IPS-20b (cell line): ENCODE measurements at regions not wholly inside any gene's neighbourhood (a gene's known extent, or its start where the extent isn't known, plus 50 kb on each side); places are given as distances from the start of the nearest gene placed in this dataset.

Source experiments
- H3K27ac ChIP-seq: one replicate; pipeline ENCODE4 v1.5.1; 2013; ENCODE audit warnings: low read length
- H3K27me3 ChIP-seq: 2 replicates; pipeline ENCODE4 v1.6.1; 2013; ENCODE audit warnings: mild to moderate bottlenecking, low read length, inconsistent platforms; ENCODE audit not compliant: insufficient read depth
- H3K36me3 ChIP-seq: 2 replicates; pipeline ENCODE4 v1.6.1; 2013; ENCODE audit warnings: low read depth, mild to moderate bottlenecking, inconsistent platforms, low read length, moderate library complexity; ENCODE audit not compliant: insufficient read depth
- H3K4me1 ChIP-seq: 2 replicates; pipeline ENCODE4 v1.6.1; 2013; ENCODE audit warnings: mild to moderate bottlenecking, control low read depth, inconsistent platforms, low read length, moderate library complexity; ENCODE audit not compliant: insufficient read depth
- H3K4me3 ChIP-seq: 2 replicates; pipeline ENCODE4 v1.5.1; 2013; ENCODE audit warnings: mild to moderate bottlenecking, low read length, inconsistent platforms
- H3K9ac ChIP-seq: 2 replicates; pipeline ENCODE4 v1.6.1; 2013; ENCODE audit warnings: low read depth, mild to moderate bottlenecking, inconsistent platforms, low read length, moderate library complexity
- H3K9me3 ChIP-seq: 2 replicates; pipeline ENCODE4 v1.6.1; 2013; ENCODE audit warnings: mild to moderate bottlenecking, low read depth, low read length, inconsistent platforms; ENCODE audit not compliant: insufficient read depth

DNA sequence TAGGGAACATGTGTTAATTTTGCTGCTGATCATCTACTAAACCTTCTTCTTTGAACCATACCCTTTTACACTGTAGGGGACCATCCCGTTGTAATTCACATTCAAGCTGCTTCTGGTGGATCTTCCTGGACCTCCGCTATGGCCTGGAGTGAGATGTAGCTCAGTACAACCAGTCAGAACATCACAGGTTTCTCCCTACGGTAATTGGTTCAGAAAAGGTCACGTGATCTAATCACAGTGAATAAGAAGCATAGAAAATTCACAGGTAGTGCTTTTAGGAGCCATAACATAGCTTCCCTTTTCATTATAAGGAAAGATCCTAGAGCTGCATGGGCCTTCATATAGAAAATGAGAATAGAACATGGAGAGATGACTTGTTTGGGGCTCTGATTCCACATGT, 320.8 kb upstream of the PDZRN3 start:
- Histone ChIP-seq H3K4me1 (no peaks in the 10 kb centered on the region), H3K9me3 (no peaks in the 10 kb centered on the region), H3K36me3 (no peaks in the 10 kb centered on the region), H3K9ac (no peak overlapping the region), H3K27ac (no peak overlapping the region), H3K4me3 (no peak overlapping the region), H3K27me3 (no peaks in the 10 kb centered on the region)

DNA sequence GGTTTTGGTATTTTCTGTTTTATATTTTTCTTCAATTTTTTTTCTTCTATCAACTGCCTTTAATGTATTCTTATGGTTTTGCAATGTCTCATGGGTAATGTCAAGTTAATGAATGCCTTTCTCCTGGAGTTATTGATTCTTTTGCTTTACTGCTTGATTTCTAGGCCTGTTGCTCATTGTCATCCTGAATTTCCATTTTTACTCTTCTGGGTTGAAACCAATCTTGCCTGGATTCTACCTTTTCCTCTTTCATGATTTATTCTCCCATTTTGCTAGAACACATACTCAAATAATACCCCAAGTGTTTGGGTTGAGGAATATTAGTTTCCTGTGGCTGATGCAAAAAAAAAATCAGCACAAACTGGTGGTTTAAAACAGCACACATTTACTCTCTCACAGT, 315.2 kb upstream of the PDZRN3 start:
- H3K27me3 ChIP-seq = no peaks in the 10 kb centered on the region
- H3K36me3 ChIP-seq = no peaks in the 10 kb centered on the region
- H3K9me3 ChIP-seq = no peaks in the 10 kb centered on the region
- H3K27ac ChIP-seq = no peak overlapping the region
- H3K4me1 ChIP-seq = no peaks in the 10 kb centered on the region
- H3K4me3 ChIP-seq = no peak overlapping the region
- no peak overlapping the region for H3K9ac ChIP-seq

DNA sequence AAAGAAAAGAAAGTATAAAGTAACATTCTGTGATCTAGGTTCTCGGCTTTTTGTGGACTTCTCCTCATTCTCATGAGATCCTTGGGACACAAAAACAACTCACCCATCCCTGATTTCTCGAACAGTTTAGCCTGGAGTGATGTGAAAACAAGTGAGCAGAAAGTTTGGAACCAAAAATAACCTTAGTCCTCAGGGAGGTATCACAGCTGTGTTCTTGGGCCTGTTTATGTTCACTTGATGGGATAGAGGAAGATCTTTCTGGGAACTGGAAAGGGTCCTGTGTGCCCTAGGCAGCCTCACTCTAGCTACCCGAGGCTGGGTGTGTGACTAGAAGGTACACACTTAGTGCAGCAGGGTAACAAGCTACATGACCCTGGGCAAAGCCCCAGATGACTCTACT, 308.8 kb upstream of the PDZRN3 start:
- no peak overlapping the region for H3K27ac ChIP-seq
- H3K4me1 ChIP-seq = no peaks in the 10 kb centered on the region
- H3K27me3 ChIP-seq = no peaks in the 10 kb centered on the region
- H3K9ac ChIP-seq = no peak overlapping the region
- H3K9me3 ChIP-seq = no peaks in the 10 kb centered on the region
- no peaks in the 10 kb centered on the region for H3K36me3 ChIP-seq
- H3K4me3 ChIP-seq = no peak overlapping the region

DNA sequence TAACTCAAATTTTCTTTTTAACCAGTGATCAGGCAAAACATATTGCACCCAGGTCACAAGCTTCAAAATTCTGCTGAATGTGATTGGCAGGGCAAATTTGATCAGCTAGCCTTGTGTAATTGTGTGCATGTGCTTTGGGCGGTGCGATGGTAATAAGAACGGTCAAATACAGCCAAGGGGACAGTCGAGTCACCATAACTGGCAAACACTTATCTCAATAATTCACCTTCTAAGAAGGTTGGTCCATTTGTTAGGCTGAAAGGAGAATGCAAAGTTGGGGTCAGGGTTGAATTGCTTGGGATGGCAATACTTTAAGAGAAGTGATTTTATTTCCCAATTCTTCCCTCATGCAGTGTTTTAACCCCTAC, 302.4 kb upstream of the PDZRN3 start:
- Histone ChIP-seq H3K9ac (no peak overlapping the region), H3K9me3 (no peaks in the 10 kb centered on the region), H3K27me3 (no peaks in the 10 kb centered on the region), H3K27ac (no peak overlapping the region), H3K36me3 (no peaks in the 10 kb centered on the region), H3K4me1 (peaks cover 7% of the 10 kb centered on the region; the same call in 1 of the 2 replicates), H3K4me3 (no peak overlapping the region)

DNA sequence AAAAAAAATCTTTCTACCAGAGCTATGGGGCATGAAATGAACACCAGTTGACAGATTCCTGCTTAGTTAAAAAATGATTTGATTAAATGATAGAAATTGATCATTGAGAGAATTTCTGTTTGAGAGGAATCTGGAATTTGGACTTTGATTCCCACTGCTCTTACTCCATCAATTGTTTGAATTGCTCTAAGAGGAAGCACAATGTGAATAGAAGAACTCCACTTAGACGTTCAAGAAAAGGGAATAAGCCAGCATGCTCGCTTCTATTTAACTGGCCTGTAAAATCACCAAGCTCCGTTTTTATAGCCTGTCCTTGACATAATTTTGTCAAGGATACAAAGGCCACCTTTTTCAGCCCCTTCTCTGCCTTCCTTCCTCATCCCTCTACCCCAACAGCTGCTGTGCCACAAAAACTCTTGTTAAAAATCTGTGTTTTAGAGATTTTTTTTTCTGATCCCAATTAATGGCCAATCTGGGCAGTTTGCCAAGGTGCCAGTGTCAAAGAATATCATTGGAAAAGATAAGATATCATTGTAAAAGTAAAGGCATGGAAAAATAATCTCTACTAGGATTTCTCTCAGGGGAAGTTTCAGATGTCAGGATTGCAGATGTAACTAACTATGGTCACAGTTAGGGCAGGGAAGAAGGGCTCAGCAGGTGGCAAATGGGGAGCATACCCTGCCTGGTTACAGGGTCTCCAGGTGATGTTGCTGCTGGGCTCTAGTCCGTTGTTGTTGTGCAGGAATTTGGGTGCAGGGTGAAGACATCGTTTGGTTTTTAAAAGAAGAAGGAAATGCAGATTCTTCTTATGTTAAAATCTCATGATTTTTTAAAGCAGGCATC, 301.8 kb upstream of the PDZRN3 start:
- Histone ChIP-seq H3K36me3 (no peaks in the 10 kb centered on the region), H3K4me3 (no peak overlapping the region), H3K27ac (no peak overlapping the region), H3K9ac (no peak overlapping the region), H3K27me3 (no peaks in the 10 kb centered on the region), H3K9me3 (no peaks in the 10 kb centered on the region), H3K4me1 (peaks cover 7% of the 10 kb centered on the region; the same call in 1 of the 2 replicates)

DNA sequence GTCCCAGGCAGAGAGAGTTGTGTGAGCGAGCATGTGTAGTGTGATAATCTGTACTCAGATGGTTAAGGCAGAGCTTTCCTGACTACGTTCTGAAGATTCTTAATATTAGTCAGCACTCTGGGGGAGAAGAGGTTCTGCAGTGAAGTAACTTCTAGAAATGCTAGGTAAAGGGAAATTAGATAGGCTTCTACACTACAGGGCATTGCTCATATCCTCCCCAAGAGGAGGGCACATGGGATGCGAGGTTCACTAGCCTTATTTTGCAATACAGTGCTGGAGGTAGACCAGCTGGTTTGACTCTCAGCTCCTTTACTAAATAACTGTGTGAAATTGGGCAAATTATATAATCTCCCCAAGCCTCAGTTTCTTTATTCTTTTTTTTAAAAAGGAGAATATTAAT, 300.3 kb upstream of the PDZRN3 start:
- no peak overlapping the region for H3K9ac ChIP-seq
- no peaks in the 10 kb centered on the region for H3K27me3 ChIP-seq
- H3K4me1 ChIP-seq = peaks cover 7% of the 10 kb centered on the region; the same call in 1 of the 2 replicates
- no peaks in the 10 kb centered on the region for H3K36me3 ChIP-seq
- H3K4me3 ChIP-seq = no peak overlapping the region
- no peak overlapping the region for H3K27ac ChIP-seq
- H3K9me3 ChIP-seq = no peaks in the 10 kb centered on the region

DNA sequence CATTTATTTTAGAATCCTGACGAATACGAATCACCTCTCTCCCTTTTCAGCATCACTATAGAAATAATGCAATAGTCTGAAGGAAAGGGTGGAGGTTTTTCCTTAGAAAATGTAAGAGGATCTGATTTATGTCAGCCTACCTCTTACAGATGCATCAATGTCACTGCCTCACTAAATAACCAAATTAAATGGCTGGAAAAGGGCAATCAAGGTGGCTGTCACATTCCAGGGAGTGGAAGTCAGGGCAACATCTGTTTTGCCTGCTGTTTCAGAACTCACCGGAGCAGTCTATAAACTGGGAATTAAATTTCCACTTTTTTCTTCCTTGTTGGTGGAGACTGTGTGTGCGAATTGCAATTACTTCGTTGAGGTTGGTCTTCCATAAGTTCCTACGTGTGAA, 299.3 kb upstream of the PDZRN3 start:
- Histone ChIP-seq H3K9me3 (no peaks in the 10 kb centered on the region), H3K4me3 (no peak overlapping the region), H3K27me3 (no peaks in the 10 kb centered on the region), H3K4me1 (peaks cover 7% of the 10 kb centered on the region; the same call in 1 of the 2 replicates), H3K9ac (no peak overlapping the region), H3K36me3 (no peaks in the 10 kb centered on the region), H3K27ac (no peak overlapping the region)

DNA sequence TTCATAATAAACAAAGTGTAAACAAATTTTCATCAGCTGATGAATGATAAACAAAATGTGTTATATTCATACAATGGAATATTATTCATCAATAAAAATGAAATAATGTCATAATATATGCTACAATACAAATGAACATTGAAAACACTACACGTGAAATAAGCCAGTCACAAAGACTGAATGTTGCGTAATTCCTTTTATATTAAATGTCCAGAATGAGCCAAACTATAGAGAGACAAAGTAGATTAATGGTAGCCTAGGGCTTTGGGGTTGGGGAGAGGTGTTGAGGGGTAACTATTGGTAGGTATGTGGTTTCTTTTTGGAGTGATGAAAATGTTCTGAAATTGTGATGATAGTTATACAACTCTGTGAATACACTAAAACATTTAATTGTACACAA, 292.9 kb upstream of the PDZRN3 start:
- Histone ChIP-seq H3K4me3 (no peak overlapping the region), H3K9me3 (no peaks in the 10 kb centered on the region), H3K27ac (no peak overlapping the region), H3K4me1 (no peaks in the 10 kb centered on the region), H3K27me3 (no peaks in the 10 kb centered on the region), H3K36me3 (no peaks in the 10 kb centered on the region), H3K9ac (no peak overlapping the region)

DNA sequence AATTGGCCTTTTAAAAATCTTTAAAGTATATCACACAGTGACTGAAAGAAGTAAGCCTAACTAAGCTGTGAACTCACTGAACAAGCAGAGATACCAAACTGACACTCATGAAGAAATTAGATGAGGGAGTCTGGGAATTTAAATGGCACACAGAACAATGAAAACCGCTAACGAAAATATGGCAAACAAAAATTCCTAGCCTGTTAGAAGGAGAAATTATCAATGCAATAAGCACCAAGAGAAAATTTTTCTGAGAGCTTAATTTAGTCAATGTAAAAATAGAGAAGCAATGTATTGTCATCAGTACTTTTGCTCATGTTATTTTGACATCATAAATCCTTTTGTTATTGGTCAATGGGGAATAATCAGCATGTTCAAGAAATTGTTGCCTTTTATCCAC, 291.1 kb upstream of the PDZRN3 start:
- Histone ChIP-seq H3K9me3 (no peaks in the 10 kb centered on the region), H3K36me3 (no peaks in the 10 kb centered on the region), H3K27me3 (no peaks in the 10 kb centered on the region), H3K4me3 (no peak overlapping the region), H3K27ac (no peak overlapping the region), H3K4me1 (no peaks in the 10 kb centered on the region), H3K9ac (no peak overlapping the region)

DNA sequence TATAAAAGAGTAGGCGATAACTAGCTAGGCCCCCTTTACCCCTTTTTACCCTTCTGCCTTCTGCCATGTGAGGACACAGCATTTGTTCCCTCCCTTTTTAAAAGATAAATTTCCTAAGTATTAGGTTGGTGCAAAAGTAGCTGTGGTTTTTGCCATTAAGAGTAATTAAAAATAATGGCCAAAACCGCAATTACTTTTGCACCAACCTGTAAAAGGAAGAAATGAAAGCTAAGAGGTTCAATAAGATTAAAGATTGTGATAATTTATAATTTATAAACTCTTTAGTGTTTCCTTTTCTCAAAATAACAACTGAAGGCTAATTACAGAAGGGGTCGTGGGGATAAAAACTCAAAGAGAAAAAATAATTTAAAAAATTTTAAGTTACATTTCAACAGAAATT, 283.5 kb upstream of the PDZRN3 start:
- no peak overlapping the region for H3K9ac ChIP-seq
- no peaks in the 10 kb centered on the region for H3K36me3 ChIP-seq
- no peak overlapping the region for H3K4me3 ChIP-seq
- no peaks in the 10 kb centered on the region for H3K9me3 ChIP-seq
- H3K27ac ChIP-seq = no peak overlapping the region
- no peaks in the 10 kb centered on the region for H3K4me1 ChIP-seq
- H3K27me3 ChIP-seq = no peaks in the 10 kb centered on the region

DNA sequence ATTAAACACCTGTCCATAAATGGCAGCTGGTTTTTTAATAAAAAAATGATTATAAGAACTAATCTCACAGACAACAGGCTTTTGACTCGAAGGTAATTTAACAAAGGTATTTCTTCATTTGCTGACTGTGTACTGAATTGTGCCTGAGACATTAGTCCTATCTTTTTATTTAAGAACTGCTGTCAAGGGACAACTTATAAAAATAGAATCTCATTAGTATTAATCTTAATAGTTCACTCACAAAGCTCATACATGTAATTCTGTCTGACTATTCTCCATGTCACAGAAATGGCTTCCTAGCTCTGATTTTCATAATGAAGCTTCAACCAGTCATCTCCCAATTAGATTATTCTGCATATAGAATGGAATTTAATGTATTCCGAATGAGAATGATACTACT, 276.9 kb upstream of the PDZRN3 start:
- Histone ChIP-seq H3K9me3 (no peaks in the 10 kb centered on the region), H3K4me1 (no peaks in the 10 kb centered on the region), H3K27me3 (no peaks in the 10 kb centered on the region), H3K27ac (no peak overlapping the region), H3K4me3 (no peak overlapping the region), H3K9ac (no peak overlapping the region), H3K36me3 (no peaks in the 10 kb centered on the region)

DNA sequence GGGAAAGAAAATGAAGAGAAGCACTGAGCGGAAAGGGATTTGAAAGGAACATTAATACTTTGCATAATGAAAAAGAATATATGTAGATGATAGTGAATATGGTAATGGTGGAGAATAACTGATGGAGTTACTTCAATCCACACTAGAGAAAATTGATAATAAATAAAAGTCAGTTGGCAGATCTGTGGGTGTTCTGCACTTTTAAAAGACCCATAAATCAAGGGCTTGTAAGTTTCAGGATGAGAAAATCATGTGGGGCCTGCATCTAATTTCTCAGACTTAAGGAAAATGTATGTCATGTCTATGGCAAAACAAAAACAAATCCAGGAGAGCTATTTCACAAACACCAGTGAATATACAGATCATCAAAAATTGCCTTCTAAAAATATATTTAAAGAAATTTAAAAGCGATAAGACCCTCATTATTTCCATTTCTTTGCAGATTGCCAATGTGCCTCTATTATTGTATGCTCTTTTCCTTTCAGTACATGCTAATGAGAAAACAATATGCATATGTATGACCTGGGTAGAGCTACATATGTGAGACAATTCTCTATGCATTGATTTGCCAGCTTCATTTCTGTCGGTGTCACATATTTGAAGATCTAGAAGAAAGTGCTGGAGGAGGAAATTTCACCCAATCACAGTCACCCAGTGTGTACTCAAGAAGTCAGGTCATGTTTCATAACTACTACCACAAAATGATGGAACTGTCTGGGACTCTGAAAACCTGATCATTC, 269.9 kb upstream of the PDZRN3 start:
- H3K27ac ChIP-seq = no peak overlapping the region
- H3K4me3 ChIP-seq = no peak overlapping the region
- no peaks in the 10 kb centered on the region for H3K4me1 ChIP-seq
- H3K9ac ChIP-seq = no peak overlapping the region
- no peaks in the 10 kb centered on the region for H3K36me3 ChIP-seq
- no peaks in the 10 kb centered on the region for H3K27me3 ChIP-seq
- H3K9me3 ChIP-seq = no peaks in the 10 kb centered on the region
